Liver (tissue), 8 donors: ENCODE measurements at regions not wholly inside any gene's neighbourhood (a gene's known extent, or its start where the extent isn't known, plus 50 kb on each side); places are given as distances from the start of the nearest gene placed in this dataset.

Source experiments
- DNase-seq: peaks from one replicate; pipeline ENCODE4 v3.0.0-alpha.2; 2017; ENCODE audit warnings: low spot score
- H3K27ac ChIP-seq, 2 donors: one replicate each; pipeline ENCODE4 v1.7.0; 2013; ENCODE audit warnings: inconsistent platforms in 2 of 2, low read length in 2 of 2, control low read depth in 1 of 2, low read depth in 1 of 2, mild to moderate bottlenecking in 1 of 2
- H3K27me3 ChIP-seq, 4 donors: one replicate each; pipeline versions ENCODE4 v1.6.1 to v1.7.0; 2013; ENCODE audit warnings: low read length in 3 of 4, inconsistent platforms in 1 of 4, mild to moderate bottlenecking in 1 of 4, moderate library complexity in 1 of 4; ENCODE audit not compliant: control insufficient read depth in 4 of 4, insufficient read depth in 4 of 4
- H3K36me3 ChIP-seq, 4 donors: one replicate each; pipeline versions ENCODE4 v1.6.1 to v1.7.0; 2013; ENCODE audit warnings: low read length in 3 of 4, mild to moderate bottlenecking in 3 of 4, low read depth in 1 of 4, moderate library complexity in 1 of 4; ENCODE audit not compliant: control insufficient read depth in 4 of 4, insufficient read depth in 3 of 4
- H3K4me1 ChIP-seq, 4 donors: one replicate each; pipeline versions ENCODE4 v1.6.1 to v1.7.0; 2013; ENCODE audit warnings: low read length in 3 of 4, mild to moderate bottlenecking in 3 of 4, moderate library complexity in 1 of 4; ENCODE audit not compliant: control insufficient read depth in 4 of 4, insufficient read depth in 4 of 4
- H3K4me3 ChIP-seq, 3 donors: one replicate each; pipeline versions ENCODE4 v1.6.1 to v1.7.0; 2013; ENCODE audit warnings: low read length in 3 of 3, control low read depth in 1 of 3, low read depth in 1 of 3, mild to moderate bottlenecking in 1 of 3
- H3K9ac ChIP-seq, 2 donors: one replicate each; pipeline ENCODE4 v1.7.0; 2013; ENCODE audit warnings: low read length in 2 of 2, mild to moderate bottlenecking in 2 of 2, moderate library complexity in 2 of 2, control low read depth in 1 of 2, low read depth in 1 of 2
- H3K9me3 ChIP-seq, 4 donors: one replicate each; pipeline versions ENCODE4 v1.6.1 to v1.7.0; 2013; ENCODE audit warnings: low read length in 3 of 4; ENCODE audit not compliant: control insufficient read depth in 4 of 4
- ATF3 ChIP-seq: IDR thresholded peaks from 2 replicates; pipeline ENCODE4 v1.6.1; 2016; ENCODE audit warnings: antibody characterized with exemption
- CTCF ChIP-seq: fragments of 150-350 bp; IDR thresholded peaks from 2 replicates; pipeline ENCODE4 v1.5.1; 2017; ENCODE audit warnings: improper control_type of control experiment, low read depth, low read length; ENCODE audit not compliant: missing input control
- FOXA1 ChIP-seq: IDR thresholded peaks from 2 replicates; pipeline ENCODE4 v1.6.1; 2016; ENCODE audit warnings: antibody characterized with exemption
- GABPA ChIP-seq, 2 donors: IDR thresholded peaks in 1 of 2; conservative IDR thresholded peaks in 1 of 2; 2 replicates each; pipeline ENCODE4 v1.6.1; 2016; ENCODE audit warnings: antibody characterized with exemption in 2 of 2, mild to moderate bottlenecking in 1 of 2, moderate library complexity in 1 of 2
- HNF4A ChIP-seq, 2 donors: conservative IDR thresholded peaks; 2 replicates each; pipeline ENCODE4 v1.6.1; 2016; ENCODE audit warnings: antibody characterized with exemption in 2 of 2, mild to moderate bottlenecking in 2 of 2
- JUND ChIP-seq, 2 donors: IDR thresholded peaks; 2 replicates each; pipeline ENCODE4 v1.6.1; 2016; ENCODE audit warnings: antibody characterized with exemption in 2 of 2
- RAD21 ChIP-seq, 2 donors: IDR thresholded peaks; 2 replicates each; pipeline ENCODE4 v1.6.1; 2016; ENCODE audit warnings: antibody characterized with exemption in 2 of 2, mild to moderate bottlenecking in 2 of 2
- REST ChIP-seq: IDR thresholded peaks from 2 replicates; pipeline ENCODE4 v1.6.1; 2016; ENCODE audit warnings: antibody characterized with exemption, mild to moderate bottlenecking
- TAF1 ChIP-seq: conservative IDR thresholded peaks from 2 replicates; pipeline ENCODE4 v1.6.1; 2016; ENCODE audit warnings: antibody characterized with exemption, mild to moderate bottlenecking
- WGBS: extraction: QIAGEN DNeasy Blood & Tissue Kit; methylation state at CpG from one replicate; pipeline ENCODE4 v1.1.7; 2013; 5-methylcytosine and 5-hydroxymethylcytosine counted together
- TF ChIP-seq, protein P1 (sequence below): IDR thresholded peaks from 2 replicates; pipeline ENCODE4 v1.6.1; 2016; ENCODE audit warnings: antibody characterized with exemption
- donor health status: healthy.
- donor health status: healthy.
- donor health status: healthy.
- donor health status: healthy.
- donor health status: healthy.

DNA sequence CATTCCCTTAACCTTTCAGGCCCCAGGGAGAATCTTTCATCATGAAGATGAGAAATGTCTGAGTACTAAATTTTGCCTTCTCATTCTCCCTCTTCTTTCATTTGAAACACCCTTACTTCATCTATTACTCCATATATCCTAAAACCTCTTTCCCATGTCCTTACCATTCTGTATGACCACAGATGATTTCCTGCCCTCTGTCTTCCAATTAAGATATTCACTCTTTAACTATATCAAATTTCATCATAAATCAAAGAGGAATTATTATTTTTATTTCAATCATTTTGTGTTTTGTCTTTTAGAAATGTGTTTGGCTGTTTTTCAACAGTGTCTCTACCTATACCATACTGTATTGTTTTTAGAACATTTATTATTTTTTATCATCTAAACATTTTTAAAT lies 964.9 kb upstream of the KLHL29 start:
- TF ChIP-seq JUND (IDR thresholded peaks at IDR 0.05), result no peak
- TF ChIP-seq RAD21 (IDR thresholded peaks at IDR 0.05), result no peak
- no peak for TF ChIP-seq FOXA1
- TF ChIP-seq CTCF, result no peak
- no peak for TF ChIP-seq GABPA (IDR thresholded peaks at IDR 0.05 in 1 of 2, conservative IDR thresholded peaks at IDR 0.05 in 1 of 2)
- H3K36me3 ChIP-seq, result no peaks in the 10 kb centered on the region
- H3K9ac ChIP-seq, result no peak overlapping the region
- H3K27me3 ChIP-seq, result no peaks in the 10 kb centered on the region
- H3K9me3 ChIP-seq, result peaks cover 0 to 4% (median under 1%) of the 10 kb centered on the region in 4 donors
- H3K4me3 ChIP-seq, result no peak overlapping the region
- no peaks in the 10 kb centered on the region for H3K4me1 ChIP-seq
- no peak for DNase-seq
- H3K27ac ChIP-seq, result no peak overlapping the region

- DNase-seq, result no peak
- TF ChIP-seq, protein P1, sequence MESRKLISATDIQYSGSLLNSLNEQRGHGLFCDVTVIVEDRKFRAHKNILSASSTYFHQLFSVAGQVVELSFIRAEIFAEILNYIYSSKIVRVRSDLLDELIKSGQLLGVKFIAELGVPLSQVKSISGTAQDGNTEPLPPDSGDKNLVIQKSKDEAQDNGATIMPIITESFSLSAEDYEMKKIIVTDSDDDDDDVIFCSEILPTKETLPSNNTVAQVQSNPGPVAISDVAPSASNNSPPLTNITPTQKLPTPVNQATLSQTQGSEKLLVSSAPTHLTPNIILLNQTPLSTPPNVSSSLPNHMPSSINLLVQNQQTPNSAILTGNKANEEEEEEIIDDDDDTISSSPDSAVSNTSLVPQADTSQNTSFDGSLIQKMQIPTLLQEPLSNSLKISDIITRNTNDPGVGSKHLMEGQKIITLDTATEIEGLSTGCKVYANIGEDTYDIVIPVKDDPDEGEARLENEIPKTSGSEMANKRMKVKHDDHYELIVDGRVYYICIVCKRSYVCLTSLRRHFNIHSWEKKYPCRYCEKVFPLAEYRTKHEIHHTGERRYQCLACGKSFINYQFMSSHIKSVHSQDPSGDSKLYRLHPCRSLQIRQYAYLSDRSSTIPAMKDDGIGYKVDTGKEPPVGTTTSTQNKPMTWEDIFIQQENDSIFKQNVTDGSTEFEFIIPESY, result no peak
- TF ChIP-seq REST, result no peak
- no peak for TF ChIP-seq CTCF
- no peak for TF ChIP-seq RAD21 (IDR thresholded peaks at IDR 0.05)
- TF ChIP-seq HNF4A (conservative IDR thresholded peaks at IDR 0.05), result no peak
- no peak for TF ChIP-seq TAF1
- TF ChIP-seq ATF3, result no peak
- no peak for TF ChIP-seq GABPA (IDR thresholded peaks at IDR 0.05 in 1 of 2, conservative IDR thresholded peaks at IDR 0.05 in 1 of 2)
- H3K27ac ChIP-seq, result no peak overlapping the region
- H3K36me3 ChIP-seq, result no peaks in the 10 kb centered on the region
- no peaks in the 10 kb centered on the region for H3K4me1 ChIP-seq
- H3K9ac ChIP-seq, result no peak overlapping the region
- H3K27me3 ChIP-seq, result peaks cover 0 to 3% (median 0%) of the 10 kb centered on the region in 4 donors
- H3K4me3 ChIP-seq, result no peak overlapping the region
- no peaks in the 10 kb centered on the region for H3K9me3 ChIP-seq
- WGBS, result 47% methylated on average over 1 of the region's 1 CpG
Measured at GRCh38 chr2:22442051-22442450, 942.9 kb upstream of the KLHL29 start.
